NCI-H1694 (cell line): ENCODE measurements at regions not wholly inside any gene's neighbourhood (a gene's known extent, or its start where the extent isn't known, plus 50 kb on each side); places are given as distances from the start of the nearest gene placed in this dataset.

Experiments
- DNase-seq: peaks from one replicate; lab custom pipeline; 2025; lab: John Stamatoyannopoulos, UW

DNA sequence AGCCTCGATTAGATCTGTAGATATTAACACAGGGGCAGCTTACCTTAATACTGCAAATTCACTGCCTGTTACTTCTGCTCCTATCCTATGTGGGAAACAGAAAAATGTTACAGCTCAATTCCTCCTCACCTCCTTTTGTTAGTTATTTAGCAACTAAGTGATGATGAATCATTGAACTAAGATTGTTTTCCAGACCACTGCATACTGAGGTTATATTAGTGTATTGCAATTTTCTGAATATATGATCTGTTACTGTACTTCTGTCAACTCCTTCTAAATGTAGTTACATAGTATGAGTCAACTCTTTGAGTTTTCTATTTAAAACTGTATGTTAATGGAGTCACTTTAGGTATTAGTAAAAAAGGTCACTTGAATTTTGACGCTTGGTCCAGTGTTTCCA, 331.5 kb upstream of the SLCO3A1 start:
- DNase-seq, result no peak

DNA sequence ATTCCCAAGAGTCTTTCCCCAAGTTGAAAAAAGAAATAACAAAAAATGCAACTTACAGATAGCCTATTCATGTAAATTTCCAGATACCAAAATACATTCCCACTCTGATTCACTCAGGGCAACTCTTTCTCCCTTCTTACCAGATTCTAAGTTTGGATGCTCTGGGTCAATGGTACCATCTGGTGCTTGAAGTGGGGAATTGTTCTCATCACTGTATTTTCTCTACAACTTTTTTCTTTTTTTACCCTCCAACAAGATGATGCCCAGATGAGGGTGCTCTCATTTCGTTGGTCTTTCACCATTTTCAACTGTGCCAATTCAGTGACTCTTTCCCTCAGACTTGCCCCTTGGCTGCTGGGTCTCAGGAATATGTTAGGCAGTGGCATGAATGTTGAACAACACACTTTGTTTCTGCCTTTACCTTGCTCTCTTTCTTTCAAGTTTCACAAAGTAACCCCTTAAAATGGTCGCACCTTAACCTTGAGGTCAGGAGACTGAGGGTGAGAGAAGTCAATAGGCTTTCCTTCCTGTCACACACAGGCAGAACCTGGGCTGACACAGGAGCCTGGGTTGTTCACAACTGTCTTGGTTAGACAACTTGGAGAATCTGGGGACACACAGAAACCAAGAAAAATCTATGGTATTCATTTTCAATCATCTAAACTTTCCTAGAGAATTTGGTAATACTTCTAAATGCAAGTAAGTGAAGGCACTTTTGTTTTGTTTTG, 330.7 kb upstream of the SLCO3A1 start:
- peak; percentile 37 for DNase-seq

DNA sequence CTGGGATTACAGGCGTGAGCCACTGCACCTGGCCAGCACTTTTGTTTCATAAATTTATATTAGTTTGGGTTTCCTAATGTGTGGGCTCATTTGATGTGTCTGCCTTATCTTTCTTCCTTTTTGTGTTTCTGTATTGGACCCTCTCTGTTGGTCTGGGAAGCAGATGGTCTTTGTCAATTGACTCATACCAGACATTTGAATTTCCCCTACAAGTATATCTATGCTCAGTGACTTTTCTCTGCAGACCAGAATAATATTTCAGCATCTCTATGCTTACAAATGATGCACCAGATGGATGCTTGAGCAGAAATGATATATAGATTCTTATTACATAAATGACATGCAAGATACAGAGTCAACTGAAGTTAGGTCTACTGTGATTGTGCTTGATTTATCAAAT, 329.9 kb upstream of the SLCO3A1 start:
- DNase-seq, result no peak

DNA sequence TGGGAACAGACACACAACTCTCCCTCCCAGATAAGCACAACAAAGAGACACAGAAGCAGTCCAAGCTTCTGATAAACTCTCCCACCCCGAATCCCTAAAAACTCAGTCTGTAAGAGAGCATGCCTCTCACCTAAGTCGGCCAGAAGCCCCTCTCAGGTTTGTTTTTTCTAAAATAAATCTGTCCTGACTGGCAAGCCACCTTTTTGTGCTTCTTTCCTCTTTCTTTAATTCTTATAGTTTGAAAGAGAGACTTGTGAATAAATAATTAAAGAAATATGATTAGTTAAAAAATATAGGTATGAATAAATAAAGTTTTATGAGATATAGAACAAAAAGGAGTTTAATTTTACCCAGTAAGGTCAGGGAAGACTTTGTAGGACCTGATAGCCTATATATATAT, 329.0 kb upstream of the SLCO3A1 start:
- no peak for DNase-seq

DNA sequence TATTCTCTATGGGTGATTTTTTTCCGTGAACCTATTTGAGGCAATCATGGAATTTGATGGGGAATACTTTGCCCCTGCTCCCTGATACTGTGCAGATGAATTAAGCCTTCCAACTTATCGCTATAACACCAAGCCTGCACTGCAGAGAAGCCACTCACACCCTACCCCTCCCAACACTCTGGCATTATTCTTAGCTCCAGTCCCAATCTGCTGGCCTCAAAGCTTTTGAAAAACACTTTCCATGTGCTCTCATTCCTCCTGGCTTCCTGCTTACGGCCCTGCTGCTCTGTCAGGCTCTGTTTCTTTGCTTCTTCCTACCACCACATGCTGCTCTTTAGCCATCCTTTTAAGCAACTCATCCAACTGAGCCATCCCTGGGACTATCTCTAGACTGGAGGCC, 327.8 kb upstream of the SLCO3A1 start:
- DNase-seq, result no peak

DNA sequence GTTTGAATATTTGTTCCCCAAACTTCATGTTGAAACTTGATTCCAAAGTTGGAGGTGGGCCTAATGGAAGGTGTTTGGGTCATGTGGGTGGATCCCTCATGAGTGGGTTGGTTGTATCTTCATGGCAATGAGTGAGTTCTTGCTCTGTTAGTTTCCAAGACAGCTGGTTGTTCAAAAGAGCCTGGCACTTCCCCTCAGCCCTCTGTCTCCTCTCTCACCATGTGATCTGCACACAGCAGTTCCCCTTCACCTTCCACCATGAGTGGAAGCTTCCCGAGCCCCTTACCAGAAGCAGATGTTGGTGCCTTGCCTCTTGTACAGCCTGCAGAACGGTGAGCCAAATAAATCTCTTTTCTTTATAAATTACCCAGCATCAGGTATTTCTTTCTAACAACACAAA, 327.1 kb upstream of the SLCO3A1 start:
- no peak for DNase-seq

DNA sequence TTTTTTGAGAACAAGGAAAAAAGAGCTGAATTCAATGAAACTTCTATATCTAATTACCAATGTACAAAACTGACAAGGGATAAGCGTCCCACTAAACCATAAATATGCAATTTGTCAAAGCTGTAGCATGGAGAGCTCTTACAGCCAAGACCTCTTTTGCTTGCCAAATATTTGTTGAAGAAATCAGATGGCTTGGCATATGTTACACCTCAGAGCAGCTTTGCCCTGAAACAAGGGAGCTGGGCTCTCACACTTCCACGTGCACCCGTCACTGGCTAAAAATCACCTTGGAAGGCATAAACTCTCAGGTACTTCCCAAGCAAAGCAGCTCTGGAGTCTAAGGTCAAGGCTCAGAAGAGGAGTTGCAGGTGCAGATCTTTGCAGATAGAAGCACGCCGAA, 324.7 kb upstream of the SLCO3A1 start:
- DNase-seq, result peak; percentile 61

DNA sequence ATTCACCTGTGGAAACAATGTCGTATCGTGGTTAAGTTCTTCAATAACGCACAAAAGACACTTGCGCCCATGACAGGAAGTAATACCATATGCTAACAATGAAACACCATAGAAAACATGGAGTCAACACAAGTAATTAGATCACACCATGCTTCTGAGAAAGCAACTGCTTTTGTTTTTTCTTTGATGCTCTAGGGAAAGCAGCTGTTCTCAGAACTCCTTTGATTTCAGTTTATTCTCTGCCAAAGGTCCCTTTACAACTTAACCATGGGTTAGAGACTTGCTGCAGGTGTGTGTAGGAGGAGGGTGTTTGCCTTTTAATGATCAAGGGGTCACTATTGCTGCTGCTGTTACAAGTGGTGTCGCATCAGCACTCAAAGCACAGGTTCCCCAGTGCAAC, 324.0 kb upstream of the SLCO3A1 start:
- DNase-seq, result no peak

DNA sequence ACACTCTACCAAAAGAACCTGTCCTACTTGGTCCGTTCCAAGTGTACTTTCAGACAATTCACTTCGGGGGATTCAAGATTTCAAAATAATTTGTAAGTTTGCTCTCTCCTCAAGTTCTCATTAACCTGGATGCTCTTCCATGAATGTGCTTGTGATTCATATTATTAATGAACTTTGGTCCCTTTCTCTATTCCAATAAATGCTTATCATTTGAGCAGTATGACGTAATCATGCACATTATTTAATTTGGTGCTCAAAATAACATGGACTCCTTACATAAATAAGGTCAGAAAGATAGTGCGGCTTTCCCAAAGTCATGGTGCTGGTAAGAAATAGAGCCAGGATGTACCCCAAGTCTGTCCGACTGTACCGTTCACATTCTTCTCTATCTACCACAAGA, 323.2 kb upstream of the SLCO3A1 start:
- no peak for DNase-seq

DNA sequence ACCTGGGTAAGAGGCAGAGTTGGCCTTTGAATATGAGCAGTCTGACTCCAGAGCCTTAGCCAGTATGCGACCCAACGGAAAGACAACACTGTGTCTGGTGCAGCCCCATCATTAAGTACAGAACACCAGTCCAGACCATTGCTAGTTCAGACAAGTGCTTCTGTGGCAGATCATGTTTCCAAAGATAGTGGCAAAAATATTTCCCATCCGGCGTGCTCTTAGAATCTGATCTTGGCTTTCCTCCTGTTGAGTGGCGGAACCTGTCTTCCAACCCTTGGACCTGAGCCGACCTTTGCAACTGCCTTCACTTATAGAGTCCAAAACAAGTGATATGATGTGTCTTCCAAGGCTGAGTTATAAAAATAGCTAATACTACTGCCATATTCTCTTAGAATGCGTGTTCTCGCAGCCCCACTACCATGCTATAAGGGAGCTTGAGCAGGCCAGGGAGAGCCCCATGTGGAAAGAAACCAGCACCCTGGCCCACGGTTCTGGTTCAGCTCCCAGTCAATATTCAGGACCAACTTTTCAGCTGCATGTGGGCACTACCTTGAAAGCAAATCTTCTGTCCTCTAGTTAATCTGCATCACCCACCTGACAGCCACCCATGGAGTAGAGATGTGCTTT, 322.4 kb upstream of the SLCO3A1 start:
- no peak for DNase-seq

DNA sequence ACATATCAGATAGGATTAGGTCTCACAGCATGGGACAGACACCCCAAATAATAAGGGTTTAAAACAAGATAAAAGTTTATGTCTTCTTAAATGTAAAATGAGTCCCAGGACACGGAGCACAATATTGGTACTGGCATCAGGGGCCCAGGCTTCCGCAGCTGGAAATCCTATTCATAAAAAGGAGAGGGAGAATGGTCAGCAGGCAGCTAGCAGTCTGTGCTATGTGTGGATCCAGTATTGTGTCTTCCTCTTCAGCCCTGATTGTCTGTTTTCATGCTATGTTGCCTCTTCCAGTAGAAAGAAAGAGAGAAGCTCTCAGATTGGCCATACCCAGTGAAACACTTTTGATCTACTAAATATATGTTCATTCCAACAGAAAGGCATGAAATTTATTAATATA, 319.3 kb upstream of the SLCO3A1 start:
- DNase-seq, result no peak

DNA sequence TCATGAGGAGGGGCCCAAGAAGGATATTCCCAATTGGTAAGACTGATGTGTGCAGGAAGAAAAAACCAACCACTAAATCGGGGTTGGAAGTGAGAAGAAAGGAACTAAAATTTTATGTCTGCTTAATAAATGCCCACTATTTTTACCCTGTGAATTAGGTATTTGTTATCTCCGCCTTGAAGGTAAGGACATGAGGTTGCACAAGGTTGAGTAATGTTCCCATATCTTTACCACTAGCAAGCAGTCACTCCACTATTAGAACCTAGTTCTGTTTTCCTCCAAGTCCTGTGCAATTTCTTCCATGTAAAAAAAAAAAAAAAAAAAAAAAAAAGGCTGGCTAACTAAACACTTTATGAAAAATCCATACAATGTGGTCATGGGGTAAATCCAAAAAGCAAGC, 318.5 kb upstream of the SLCO3A1 start:
- DNase-seq, result no peak

DNA sequence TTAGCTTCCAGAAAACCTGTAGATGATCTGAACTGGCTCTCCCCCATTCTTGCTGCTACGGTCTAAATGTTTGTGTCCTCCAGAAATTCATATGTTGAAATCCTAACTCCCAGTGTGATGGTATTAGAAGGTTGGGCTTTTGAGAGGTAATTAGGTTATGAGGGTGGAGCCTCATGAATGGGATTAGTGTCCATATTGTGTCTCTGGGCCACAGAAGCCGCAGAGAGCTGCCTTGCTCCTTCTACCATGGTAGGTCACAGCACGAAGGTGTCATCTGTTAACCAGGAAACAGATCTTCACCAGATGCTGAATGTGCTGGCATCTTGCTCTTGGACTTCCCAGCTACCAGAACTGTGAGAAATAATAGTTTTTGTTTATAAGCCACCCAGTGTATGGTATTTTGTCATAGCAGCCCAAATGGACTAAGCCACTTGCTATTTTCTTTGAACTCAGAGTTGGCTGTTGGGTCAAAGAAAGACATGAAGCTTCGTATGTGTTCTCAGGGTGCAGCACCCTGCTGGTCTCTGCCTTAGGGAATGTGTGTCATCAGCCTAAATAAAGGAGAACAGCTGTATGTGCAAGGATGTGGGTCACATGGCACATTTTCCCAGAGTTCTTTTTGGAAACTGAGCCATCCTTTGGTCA, 317.5 kb upstream of the SLCO3A1 start:
- DNase-seq, result no peak

DNA sequence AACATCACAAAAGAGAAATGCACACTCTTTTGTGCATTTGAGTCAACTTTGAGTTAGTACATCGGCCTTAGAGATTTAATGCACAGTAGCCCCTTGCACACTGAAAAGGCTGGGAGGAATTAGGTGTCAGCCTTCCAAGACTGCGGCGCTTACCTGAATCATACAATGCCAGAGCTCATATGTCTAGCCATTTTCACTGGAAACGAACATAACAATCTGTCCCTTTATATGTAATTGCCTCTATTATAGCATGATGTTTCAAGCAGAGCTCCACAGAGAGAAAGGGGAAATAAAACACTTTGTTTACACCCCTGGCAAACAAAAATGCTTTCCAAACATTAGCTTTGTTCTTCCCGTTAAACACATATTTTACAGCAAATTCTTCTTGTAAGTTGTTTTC, 315.7 kb upstream of the SLCO3A1 start:
- no peak for DNase-seq

DNA sequence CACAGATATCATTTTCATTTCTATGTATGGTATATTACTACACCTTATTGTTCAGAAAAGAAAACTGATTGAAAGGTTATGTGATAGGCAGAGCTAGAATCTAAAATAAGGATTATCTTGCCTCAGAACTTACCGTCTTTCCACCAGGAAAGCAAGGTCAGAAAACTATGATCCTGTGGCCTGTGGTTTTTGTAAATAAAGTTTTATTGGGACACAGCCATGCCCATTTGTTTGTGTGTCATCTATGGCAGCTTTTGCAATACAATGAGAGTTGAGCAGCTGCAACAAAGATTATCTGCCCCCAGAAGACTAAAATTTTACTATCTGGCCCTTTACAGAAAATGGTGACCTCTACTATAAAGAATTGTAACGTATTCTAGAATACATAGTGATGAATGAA, 314.7 kb upstream of the SLCO3A1 start:
- DNase-seq, result no peak

DNA sequence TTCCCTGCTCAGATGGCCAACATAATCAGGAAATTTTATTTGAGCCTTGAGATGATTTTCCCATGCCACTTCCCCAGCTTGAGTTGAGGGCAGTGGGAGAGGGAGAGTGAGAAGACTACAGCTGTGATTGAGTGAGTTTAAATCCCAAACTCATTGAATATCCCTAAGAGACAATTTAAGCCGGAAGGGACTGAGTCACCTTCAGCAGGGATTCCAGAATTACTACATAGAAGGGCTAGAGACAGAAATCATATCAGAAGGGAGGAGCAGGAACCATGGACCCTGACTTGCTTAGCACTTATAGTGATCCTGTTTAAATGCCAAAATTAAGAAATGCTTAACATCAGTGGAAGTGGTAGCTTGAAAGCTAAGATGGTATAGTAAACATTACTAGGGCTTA, 312.2 kb upstream of the SLCO3A1 start:
- DNase-seq, result no peak

DNA sequence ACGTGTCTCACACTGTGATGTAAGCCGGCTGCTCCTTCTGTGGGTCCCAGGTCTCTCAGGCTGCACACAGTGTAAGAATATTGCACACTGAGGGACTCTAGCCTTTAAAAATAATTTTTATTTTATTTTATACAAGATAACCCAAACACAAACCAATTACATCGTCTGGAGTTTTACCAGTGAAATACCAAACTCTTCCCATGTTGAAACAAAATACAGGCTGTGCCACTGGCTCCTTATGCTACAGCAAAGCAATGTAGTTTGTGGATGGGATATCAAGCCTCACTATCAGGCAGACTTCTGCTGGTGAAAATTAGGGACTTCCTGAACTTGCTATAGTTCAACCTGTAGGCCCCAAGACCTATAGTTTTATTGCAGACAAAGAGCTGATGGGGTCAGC, 311.3 kb upstream of the SLCO3A1 start:
- DNase-seq, result no peak

DNA sequence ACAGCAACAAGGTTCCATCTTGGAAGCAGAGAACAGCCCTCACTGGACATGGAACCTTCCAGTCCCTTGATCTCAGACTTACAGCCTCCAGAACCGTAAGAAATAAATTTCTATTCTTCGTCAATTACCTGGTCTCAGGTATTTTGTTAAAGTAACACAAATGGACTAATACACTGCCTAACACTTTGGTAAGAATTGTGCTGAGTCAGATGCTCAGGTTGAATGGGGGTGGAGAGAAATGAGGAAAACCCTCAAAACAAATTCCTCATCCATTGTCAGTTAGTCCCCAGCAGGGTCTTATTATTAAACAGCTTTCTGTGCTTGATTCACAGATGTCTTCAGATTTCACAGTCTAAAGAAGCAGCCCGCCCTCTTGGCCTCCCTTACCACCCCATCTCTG, 306.2 kb upstream of the SLCO3A1 start:
- DNase-seq, result no peak

DNA sequence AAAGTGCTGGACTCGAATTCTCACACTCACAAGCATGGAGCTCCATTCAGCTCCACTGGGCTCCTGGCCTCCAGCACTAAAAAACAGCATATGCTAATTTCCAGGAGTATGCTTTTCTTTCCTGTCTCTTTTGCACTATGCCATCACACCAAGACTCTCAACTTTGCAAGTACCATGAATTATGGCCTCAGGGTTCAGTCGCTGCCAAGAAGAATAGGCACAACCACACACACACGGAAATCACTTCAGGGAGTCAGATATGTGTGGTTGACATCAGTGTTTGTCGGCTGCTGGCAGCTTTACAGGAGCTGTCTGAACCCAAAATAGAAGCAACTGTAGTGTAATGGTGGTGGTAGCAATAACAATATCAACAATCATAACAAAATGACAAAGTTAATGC, 305.0 kb upstream of the SLCO3A1 start:
- DNase-seq, result peak; percentile 26

DNA sequence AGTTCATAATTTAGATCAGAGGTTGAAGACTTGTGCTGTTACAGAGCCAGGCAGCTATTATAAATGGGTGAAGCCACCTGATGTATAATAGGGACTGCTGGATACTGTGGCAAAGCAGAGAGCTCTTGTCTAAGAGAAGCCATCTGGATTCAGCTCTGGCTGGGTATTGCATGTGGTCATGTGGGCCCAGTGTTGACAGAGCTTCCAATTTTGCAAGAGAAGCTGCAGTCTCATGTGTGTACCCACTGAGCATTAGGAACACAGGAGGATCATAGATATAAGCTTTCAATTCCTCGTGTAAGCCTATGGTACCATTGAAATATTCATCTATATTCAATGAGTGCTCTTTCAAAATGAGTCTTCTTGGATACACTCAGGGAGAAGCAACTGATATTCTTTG, 303.9 kb upstream of the SLCO3A1 start:
- DNase-seq, result peak; percentile 54

DNA sequence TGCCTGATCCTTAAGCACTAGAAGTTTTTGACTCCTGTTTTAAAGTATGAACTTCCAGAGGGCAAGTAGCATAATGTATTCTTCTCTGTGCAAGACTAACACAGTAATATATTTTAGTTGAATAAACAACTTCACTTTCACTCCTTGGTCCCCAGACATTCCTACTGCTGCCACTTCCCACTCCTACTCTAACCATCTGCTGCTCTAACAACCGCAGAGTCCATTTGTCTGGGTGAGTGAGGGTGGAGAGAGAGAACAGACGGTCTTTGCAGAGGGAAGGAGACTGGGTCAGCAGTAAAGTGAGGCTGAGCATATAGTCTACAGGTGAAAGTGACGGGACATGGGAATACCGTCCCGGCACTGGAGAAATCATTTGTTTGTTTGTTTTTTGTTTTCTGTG, 301.0 kb upstream of the SLCO3A1 start:
- no peak for DNase-seq

DNA sequence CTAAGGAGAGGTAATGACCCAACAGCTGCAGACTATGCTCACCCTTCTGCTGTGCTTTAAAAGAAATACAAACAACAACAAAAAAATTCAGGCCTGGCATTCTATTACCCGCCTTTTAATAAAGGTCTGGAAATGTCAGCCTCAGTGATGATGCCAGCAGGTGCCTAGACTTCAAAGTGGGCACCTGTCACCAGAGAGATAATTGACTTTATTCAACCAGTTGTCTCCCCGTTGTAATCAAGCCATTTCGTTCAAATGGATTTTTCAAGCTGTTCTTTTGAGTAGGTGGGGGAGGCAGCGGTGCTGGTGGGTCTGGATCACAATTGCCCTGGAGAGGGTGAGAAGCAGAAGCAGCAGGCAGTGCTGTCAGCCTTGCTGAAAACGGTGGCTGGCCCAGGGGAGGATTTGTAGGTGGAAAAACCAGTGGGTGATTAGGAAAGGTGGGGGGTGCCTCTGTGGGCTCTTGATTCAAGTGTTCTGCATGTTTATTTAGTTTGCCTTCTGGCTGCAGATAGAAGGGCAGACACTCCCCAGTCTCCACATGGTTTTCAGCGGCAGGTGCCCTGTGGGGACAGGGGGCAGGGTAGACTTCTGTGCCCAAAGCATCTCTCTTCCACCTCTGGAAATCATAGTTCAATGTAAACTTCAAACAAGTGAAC, 300.2 kb upstream of the SLCO3A1 start:
- peak; percentile 79 for DNase-seq

DNA sequence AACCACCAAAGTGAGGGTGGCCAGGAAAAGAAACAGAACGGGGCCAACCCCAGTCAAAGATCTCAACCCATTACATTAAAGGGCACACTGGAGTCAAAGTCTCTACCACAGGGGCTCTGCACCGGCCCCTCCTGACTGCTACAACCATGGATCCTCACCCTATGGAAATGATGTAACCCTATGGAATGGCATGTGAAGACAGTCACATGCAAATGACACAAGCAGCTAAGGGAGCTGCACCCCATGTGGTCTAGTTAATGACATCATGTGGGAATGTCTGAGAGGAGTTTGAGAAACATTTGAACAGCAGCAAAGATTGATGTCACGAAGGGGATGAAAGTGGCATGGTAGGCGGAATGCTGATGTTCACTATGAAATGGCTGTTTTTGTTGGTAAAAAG, 298.2 kb upstream of the SLCO3A1 start:
- DNase-seq, result no peak
